Astrocyte of the spinal cord (primary cell): ENCODE measurements at regions not wholly inside any gene's neighbourhood (a gene's known extent, or its start where the extent isn't known, plus 50 kb on each side); places are given as distances from the start of the nearest gene placed in this dataset.

Experiments used
- DNase-seq: peaks from one replicate; pipeline ENCODE4 v3.0.0; 2011; ENCODE audit warnings: low read depth, low spot score
- H3K4me3 ChIP-seq: 2 replicates; pipeline ENCODE4 v1.5.1; 2011; ENCODE audit warnings: low read depth, mild to moderate bottlenecking, low read length, moderate library complexity
- CTCF ChIP-seq: IDR thresholded peaks from 2 replicates; pipeline ENCODE4 v1.5.1; 2012; ENCODE audit warnings: low read depth, mild to moderate bottlenecking, low read length, inconsistent platforms
- in situ Hi-C: cut with HindIII; loops from 2 replicates; pipeline ENCODE4 v1.10.0; 2017; ENCODE audit warnings: low sequenced_read_pairs

DNA sequence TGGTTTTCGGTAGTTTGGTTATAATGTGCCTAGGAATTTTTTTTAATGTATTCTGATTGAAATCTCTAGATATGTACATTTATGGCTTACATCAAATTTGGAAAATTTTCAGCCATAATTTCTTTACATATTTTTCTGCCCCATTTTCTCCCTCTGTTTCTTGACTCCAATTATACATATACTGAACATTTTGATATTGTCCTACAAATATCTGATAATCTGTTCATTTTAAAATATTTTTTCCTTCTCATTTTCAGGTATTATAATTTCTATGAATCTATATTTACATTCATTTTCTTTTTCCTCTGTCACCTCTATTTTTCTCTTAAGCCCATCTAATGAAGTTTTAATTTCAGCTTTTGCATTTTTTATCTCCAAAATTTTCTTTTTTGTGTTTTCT is 82.7 kb upstream of the TMLHE start:
- no peak for TF ChIP-seq CTCF
- in situ Hi-C loops: no loop called here
- H3K4me3 ChIP-seq: no peak overlapping the region
- DNase-seq: no peak

GRCh38 chrX:155694649-155695048 is 81.9 kb upstream of the TMLHE start:
- no peak for TF ChIP-seq CTCF
- H3K4me3 ChIP-seq: no peak overlapping the region
- in situ Hi-C loops: no loop called here
- DNase-seq: no peak

DNA sequence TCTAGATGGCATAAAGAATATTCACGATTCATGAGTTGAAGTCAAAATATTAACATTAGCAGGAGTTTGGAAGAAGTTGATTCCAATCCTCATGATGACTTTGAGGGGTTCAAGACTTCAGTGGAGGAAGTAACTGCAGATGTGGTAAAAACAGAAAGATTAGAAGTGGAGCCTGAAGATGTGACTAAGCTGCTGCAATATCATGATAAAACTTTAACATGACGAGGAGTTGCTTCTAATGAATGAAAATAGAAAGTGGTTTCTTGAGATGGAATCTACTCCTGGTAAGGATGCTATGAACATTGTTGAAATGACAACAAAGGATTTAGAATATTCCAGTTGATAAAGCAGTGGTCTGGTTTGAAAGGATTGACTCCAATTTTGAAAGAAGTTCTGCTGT is 70.1 kb upstream of the TMLHE start:
- TF ChIP-seq CTCF: no peak
- H3K4me3 ChIP-seq: no peak overlapping the region
- DNase-seq: no peak
- in situ Hi-C loops: no loop called here

DNA sequence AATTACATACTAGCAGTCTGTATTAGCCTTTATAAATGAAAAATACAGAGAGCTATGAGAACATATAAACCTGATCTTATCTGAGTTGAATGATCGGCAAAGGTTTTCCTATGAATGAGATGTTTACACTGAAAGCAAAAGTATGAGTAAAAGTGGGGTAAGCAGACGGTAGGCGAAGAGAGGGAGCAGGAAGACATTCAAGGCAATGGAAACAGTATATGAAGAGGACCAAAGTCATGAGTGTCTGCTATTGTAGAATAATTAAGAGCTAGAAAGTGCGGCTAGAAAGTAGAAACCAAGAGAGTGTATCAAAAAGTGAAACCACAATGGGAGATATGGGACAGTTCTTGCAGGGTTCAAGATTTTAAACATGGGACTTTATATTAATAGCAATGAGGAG is 67.0 kb upstream of the TMLHE start:
- in situ Hi-C loops: no loop called here
- H3K4me3 ChIP-seq: no peak overlapping the region
- no peak for TF ChIP-seq CTCF

GRCh38 chrX:155673338-155673737 is 60.6 kb upstream of the TMLHE start:
- no peak for TF ChIP-seq CTCF
- no peak for DNase-seq
- in situ Hi-C loops: no loop called here
- H3K4me3 ChIP-seq: no peak overlapping the region

More for the DNA sequence above, 67.0 kb upstream of the TMLHE start:
- no peak for DNase-seq

DNA sequence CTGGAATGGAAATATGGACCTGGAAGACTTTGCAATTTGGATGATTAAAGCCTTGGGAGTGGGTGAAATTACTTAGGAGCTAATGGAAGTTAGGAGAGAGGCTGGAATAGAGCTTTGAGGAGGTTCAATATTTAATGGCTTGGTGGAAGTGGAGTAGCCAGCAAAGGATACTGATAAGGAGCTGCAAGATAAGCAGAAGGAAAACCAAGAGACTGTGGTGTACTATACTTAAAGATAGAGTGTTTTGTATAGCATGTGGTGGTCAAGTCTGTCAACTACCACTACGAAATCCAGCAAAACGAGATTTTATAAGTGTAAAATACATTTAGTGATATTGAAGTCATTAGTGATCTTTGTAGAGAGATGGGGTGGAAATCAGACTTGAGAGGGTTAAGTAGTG is 54.0 kb upstream of the TMLHE start:
- no peak overlapping the region for H3K4me3 ChIP-seq
- in situ Hi-C loops: no loop called here
- no peak for DNase-seq

More for the DNA sequence above, 54.0 kb upstream of the TMLHE start:
- no peak for TF ChIP-seq CTCF
